BJ (cell line): ENCODE measurements at regions not wholly inside any gene's neighbourhood (a gene's known extent, or its start where the extent isn't known, plus 50 kb on each side); places are given as distances from the start of the nearest gene placed in this dataset.

Experiments
- CTCF ChIA-PET: fragments of 350-600 bp; formaldehyde crosslinking; extraction: SDS; loops from one replicate; lab custom pipeline; 2021; ENCODE audit warnings: antibody characterized with exemption, inconsistent platforms; lab: Yijun Ruan, JAX
- POLR2A ChIA-PET: fragments of 300-600 bp; sonication (Branson Sonifier 250); formaldehyde crosslinking; extraction: SDS; loops from one replicate; lab custom pipeline; 2021; ENCODE audit warnings: antibody characterized with exemption; lab: Charles Lee
- DNase-seq: peaks from one replicate; pipeline ENCODE4 v3.0.0-alpha.2; 2011; ENCODE audit warnings: low read depth
- H3K27me3 ChIP-seq: 2 replicates; pipeline ENCODE4 v1.6.0; 2011; ENCODE audit warnings: low read length; ENCODE audit not compliant: control insufficient read depth, insufficient read depth
- H3K36me3 ChIP-seq: 2 replicates; pipeline ENCODE4 v1.5.1; 2011; ENCODE audit warnings: low read length; ENCODE audit not compliant: control insufficient read depth, insufficient read depth
- H3K4me3 ChIP-seq: 2 replicates; pipeline ENCODE4 v1.5.1; 2011; ENCODE audit warnings: low read depth, mild to moderate bottlenecking, control low read depth, low read length
- TF ChIP-seq, protein P1 (sequence below): IDR thresholded peaks from 2 replicates; pipeline ENCODE4 v1.5.1; 2011; ENCODE audit warnings: low read depth, mild to moderate bottlenecking, control low read depth, inconsistent platforms, low read length, moderate library complexity; ENCODE audit not compliant: insufficient read depth

DNA sequence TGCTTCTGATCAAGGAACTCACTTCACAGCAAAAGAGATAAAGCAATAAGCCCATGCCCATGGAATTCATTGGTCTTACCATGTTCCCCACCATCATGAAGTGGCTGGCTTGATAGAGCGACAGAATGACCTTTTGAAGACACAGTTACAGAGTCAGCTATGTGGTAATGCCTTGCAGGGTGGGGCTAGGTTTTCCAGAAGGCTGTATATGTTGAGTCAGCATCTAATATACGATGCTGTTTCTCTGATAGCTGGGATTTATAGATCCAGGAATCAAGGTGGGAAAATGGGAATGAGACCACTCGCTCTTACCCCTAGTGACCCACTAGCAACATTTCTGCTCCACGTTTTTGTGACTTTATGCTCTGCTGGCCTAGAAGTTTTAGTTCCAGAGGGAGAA lies 220.7 kb upstream of the RSPO3 start:
- Histone ChIP-seq H3K4me3 (no peak overlapping the region), H3K27me3 (no peaks in the 10 kb centered on the region), H3K36me3 (no peaks in the 10 kb centered on the region)
- CTCF ChIA-PET, result no interaction called here
- DNase-seq, result no peak
- POLR2A ChIA-PET, result no interaction called here
- TF ChIP-seq, protein P1, sequence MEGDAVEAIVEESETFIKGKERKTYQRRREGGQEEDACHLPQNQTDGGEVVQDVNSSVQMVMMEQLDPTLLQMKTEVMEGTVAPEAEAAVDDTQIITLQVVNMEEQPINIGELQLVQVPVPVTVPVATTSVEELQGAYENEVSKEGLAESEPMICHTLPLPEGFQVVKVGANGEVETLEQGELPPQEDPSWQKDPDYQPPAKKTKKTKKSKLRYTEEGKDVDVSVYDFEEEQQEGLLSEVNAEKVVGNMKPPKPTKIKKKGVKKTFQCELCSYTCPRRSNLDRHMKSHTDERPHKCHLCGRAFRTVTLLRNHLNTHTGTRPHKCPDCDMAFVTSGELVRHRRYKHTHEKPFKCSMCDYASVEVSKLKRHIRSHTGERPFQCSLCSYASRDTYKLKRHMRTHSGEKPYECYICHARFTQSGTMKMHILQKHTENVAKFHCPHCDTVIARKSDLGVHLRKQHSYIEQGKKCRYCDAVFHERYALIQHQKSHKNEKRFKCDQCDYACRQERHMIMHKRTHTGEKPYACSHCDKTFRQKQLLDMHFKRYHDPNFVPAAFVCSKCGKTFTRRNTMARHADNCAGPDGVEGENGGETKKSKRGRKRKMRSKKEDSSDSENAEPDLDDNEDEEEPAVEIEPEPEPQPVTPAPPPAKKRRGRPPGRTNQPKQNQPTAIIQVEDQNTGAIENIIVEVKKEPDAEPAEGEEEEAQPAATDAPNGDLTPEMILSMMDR, result no peak

DNA sequence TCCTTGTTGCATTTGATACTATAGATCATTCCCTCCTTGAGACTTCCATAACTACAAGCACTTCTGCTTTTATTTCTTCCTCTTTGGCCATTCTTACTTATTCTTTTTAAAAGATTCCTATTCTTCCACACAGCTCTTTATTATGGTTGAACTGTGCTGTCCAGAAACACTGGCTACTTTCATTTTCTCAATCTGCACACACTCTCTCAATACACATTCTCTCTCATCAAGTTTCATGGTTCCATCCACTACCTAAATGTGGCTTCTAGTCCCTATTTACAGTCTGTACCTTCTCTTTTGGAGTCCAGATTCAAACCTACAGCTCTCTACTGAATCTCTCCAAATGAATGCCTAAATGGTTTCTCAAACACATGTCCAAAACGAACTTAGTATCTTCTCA lies 214.3 kb upstream of the RSPO3 start:
- DNase-seq, result no peak
- TF ChIP-seq, protein P1, result no peak
- Histone ChIP-seq H3K4me3 (no peak overlapping the region), H3K27me3 (no peaks in the 10 kb centered on the region), H3K36me3 (no peaks in the 10 kb centered on the region)
- POLR2A ChIA-PET, result no interaction called here
- CTCF ChIA-PET, result no interaction called here

DNA sequence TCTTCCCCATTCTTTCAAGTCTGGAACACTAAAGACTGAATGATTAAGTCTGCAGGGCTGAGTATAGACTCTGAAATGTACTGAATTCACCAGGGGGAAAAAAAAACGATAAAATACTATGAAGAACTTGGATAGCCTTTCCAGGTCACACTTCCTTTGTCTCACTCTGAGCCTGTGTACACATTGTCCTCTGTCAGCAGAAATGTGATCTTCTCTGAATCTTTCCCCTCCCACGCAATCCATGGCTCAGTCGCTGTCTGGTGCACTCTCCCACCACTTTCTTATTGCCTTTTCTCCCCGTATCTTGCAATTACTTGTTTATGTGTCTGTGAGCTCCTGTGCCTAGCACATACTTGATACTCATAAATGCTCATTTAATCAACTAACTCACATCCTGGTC lies 212.6 kb upstream of the RSPO3 start:
- DNase-seq, result no peak
- ChIA-PET CTCF (no interaction called here), POLR2A (no interaction called here)
- H3K27me3 ChIP-seq, result no peaks in the 10 kb centered on the region
- no peak overlapping the region for H3K4me3 ChIP-seq
- H3K36me3 ChIP-seq, result no peaks in the 10 kb centered on the region
- TF ChIP-seq, protein P1, result no peak

DNA sequence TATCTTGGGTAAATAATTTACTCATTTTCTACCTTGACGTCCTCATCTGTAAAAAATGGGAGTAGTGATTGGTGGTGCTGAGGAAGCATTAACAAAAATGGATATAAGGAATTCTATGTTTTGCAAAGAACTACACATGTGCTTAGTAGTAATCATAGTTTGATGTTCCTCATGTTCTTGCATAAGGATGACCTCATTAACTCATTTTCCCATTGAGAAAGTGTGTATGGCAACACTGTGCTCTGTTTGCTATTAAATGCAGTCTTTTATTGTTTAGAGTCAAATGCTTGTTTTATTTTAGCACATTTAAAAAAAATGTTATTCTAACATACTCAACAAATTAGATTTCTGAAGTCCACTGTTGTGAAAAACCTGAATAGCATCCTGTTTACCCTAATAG lies 211.2 kb upstream of the RSPO3 start:
- no peak for DNase-seq
- Histone ChIP-seq H3K27me3 (no peaks in the 10 kb centered on the region), H3K4me3 (no peak overlapping the region), H3K36me3 (no peaks in the 10 kb centered on the region)
- POLR2A ChIA-PET, result no interaction called here
- CTCF ChIA-PET, result no interaction called here
- TF ChIP-seq, protein P1, result no peak

DNA sequence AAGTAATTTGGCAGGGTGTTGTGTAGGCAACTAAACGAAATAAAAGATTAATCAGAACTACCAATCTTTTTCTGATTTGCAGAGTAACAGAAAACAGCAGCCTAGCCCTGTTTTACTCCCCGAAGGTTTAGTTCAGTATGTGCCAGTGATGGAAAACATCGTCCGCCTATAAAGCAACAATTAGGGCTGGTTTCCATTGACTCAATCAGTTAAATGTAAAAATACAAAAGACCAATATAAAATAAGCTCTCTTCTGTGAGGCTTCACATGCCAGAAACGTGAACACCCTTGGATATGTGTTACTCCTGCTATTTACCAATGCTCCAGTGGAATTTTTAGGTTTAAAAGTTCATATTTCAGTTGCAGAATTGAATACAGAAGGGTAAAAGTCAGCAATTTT lies 210.5 kb upstream of the RSPO3 start:
- CTCF ChIA-PET, result no interaction called here
- TF ChIP-seq, protein P1, result no peak
- DNase-seq, result no peak
- no peak overlapping the region for H3K4me3 ChIP-seq
- no peaks in the 10 kb centered on the region for H3K27me3 ChIP-seq
- POLR2A ChIA-PET, result no interaction called here
- H3K36me3 ChIP-seq, result no peaks in the 10 kb centered on the region
